ENCODE measurements at regions not wholly inside any gene's neighbourhood (a gene's known extent, or its start where the extent isn't known, plus 50 kb on each side); places are given as distances from the start of the nearest gene placed in this dataset.

GRCh38 chr6:8844968-8845367 is 409.6 kb upstream of the SLC35B3 start:
- TF ChIP-seq, protein P1, sequence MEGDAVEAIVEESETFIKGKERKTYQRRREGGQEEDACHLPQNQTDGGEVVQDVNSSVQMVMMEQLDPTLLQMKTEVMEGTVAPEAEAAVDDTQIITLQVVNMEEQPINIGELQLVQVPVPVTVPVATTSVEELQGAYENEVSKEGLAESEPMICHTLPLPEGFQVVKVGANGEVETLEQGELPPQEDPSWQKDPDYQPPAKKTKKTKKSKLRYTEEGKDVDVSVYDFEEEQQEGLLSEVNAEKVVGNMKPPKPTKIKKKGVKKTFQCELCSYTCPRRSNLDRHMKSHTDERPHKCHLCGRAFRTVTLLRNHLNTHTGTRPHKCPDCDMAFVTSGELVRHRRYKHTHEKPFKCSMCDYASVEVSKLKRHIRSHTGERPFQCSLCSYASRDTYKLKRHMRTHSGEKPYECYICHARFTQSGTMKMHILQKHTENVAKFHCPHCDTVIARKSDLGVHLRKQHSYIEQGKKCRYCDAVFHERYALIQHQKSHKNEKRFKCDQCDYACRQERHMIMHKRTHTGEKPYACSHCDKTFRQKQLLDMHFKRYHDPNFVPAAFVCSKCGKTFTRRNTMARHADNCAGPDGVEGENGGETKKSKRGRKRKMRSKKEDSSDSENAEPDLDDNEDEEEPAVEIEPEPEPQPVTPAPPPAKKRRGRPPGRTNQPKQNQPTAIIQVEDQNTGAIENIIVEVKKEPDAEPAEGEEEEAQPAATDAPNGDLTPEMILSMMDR (IDR thresholded peaks at IDR 0.05 in 2 of 3, conservative IDR thresholded peaks at IDR 0.05 in 1 of 3; ENCODE audit: borderline replicate concordance in 1 of 3, insufficient read depth in 1 of 3, low read depth in 2 of 3, low read length in 2 of 3), result no peak
- no peak for TF ChIP-seq CEBPB (IDR thresholded peaks at IDR 0.05; ENCODE audit: low read depth)
- no peak for TF ChIP-seq RAD21 (IDR thresholded peaks at IDR 0.05; ENCODE audit: low read depth)
- TF ChIP-seq SIN3A (IDR thresholded peaks at IDR 0.05; ENCODE audit: low read depth), result no peak
- TF ChIP-seq POLR2AphosphoS5 (IDR thresholded peaks at IDR 0.05; ENCODE audit: low read depth, low read length), result no peak
- TF ChIP-seq YY1 (IDR thresholded peaks at IDR 0.05; ENCODE audit: extremely low read depth, insufficient replicate concordance, low read depth, low read length), result no peak
- no peak for TF ChIP-seq ZNF274 (IDR thresholded peaks at IDR 0.05; ENCODE audit: low read depth, low read length)
- TF ChIP-seq, protein P2, sequence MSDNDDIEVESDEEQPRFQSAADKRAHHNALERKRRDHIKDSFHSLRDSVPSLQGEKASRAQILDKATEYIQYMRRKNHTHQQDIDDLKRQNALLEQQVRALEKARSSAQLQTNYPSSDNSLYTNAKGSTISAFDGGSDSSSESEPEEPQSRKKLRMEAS (IDR thresholded peaks at IDR 0.05), result no peak
- no peak for TF ChIP-seq EGR1 (IDR thresholded peaks at IDR 0.05; ENCODE audit: low read depth)
